Spleen (tissue), 11 donors: ENCODE measurements at regions not wholly inside any gene's neighbourhood (a gene's known extent, or its start where the extent isn't known, plus 50 kb on each side); places are given as distances from the start of the nearest gene placed in this dataset.

Experiments used
- DNase-seq: peaks from one replicate; pipeline ENCODE4 v3.0.0-alpha.2; 2020
- H3K27ac ChIP-seq, 8 donors: fragments of 200-600 bp; sonication (generic) in 7 of 8; 1 replicate in 4 of 8; 2 replicates in 4 of 8; pipeline versions ENCODE4 v1.5.0 to v1.8.0; 2016 to 2021; ENCODE audit warnings: inconsistent platforms in 4 of 8, mild to moderate bottlenecking in 4 of 8, moderate library complexity in 1 of 8
- H3K27me3 ChIP-seq, 7 donors: fragments of 200-600 bp; sonication (generic) in 6 of 7; replicated peaks in 1 of 7; 1 replicate in 4 of 7; 2 replicates in 3 of 7; pipeline versions ENCODE4 v1.5.0 to v1.8.0; 2016 to 2021; ENCODE audit warnings: inconsistent platforms in 3 of 7, mild to moderate bottlenecking in 1 of 7
- H3K36me3 ChIP-seq, 6 donors: fragments of 200-600 bp; sonication (generic) in 5 of 6; 1 replicate in 4 of 6; 2 replicates in 2 of 6; pipeline versions ENCODE4 v1.5.0 to v1.8.0; 2016 to 2021; ENCODE audit warnings: inconsistent platforms in 2 of 6
- H3K4me1 ChIP-seq, 6 donors: fragments of 200-600 bp; sonication (generic) in 5 of 6; 1 replicate in 3 of 6; 2 replicates in 3 of 6; pipeline versions ENCODE4 v1.5.0 to v1.8.0; 2016 to 2021; ENCODE audit warnings: inconsistent platforms in 3 of 6
- H3K4me3 ChIP-seq, 8 donors: fragments of 200-600 bp; sonication (generic) in 7 of 8; 1 replicate in 4 of 8; 2 replicates in 4 of 8; pipeline versions ENCODE4 v1.5.0 to v1.8.0; 2016 to 2021; ENCODE audit warnings: inconsistent platforms in 4 of 8, mild to moderate bottlenecking in 4 of 8, moderate library complexity in 2 of 8
- H3K9me3 ChIP-seq, 8 donors: fragments of 200-600 bp; sonication (generic) in 7 of 8; 1 replicate in 4 of 8; 2 replicates in 4 of 8; pipeline versions ENCODE4 v1.5.0 to v1.8.0; 2016 to 2021; ENCODE audit warnings: inconsistent platforms in 4 of 8
- CTCF ChIP-seq, 11 experiments: fragments of 200-600 bp in 7 of 11; fragments of 450-650 bp in 4 of 11; sonication (generic) in 4 of 11; IDR thresholded peaks in 8 of 11; conservative IDR thresholded peaks in 3 of 11; 1 replicate in 7 of 11; 2 replicates in 4 of 11; pipeline versions ENCODE4 v1.4.0 to v1.8.0; 2016 to 2021; ENCODE audit warnings: antibody characterized with exemption in 11 of 11, inconsistent platforms in 4 of 11, mild to moderate bottlenecking in 1 of 11
- POLR2A ChIP-seq, 3 donors: fragments of 450-650 bp; IDR thresholded peaks; one replicate each; pipeline ENCODE4 v1.5.1; 2017; ENCODE audit warnings: antibody characterized with exemption in 3 of 3, mild to moderate bottlenecking in 1 of 3
- POLR2AphosphoS5 ChIP-seq, 3 donors: sonication (generic); formaldehyde crosslinking; IDR thresholded peaks; one replicate each; pipeline ENCODE4 v1.5.1; 2017; ENCODE audit warnings: antibody characterized with exemption in 3 of 3
- WGBS, 5 donors: extraction: QIAGEN DNeasy Blood & Tissue Kit in 3 of 5; methylation state at CpG; one replicate each; pipeline versions ENCODE4 v1.1.5 to v1.1.7; 2013 to 2018; 5-methylcytosine and 5-hydroxymethylcytosine counted together
- intact Hi-C: fragments of 100-400 bp; cut with DNase I; formaldehyde crosslinking; loops from one replicate; pipeline ENCODE4 v1.15.0; 2023; ENCODE audit warnings: low total_unique reads
- donor health status: healthy with polysubstance abuse.
- donor health status: DM: no; HTN: no; CAD: no; lungs with moderate emphysema.
- donor health status: DM: no; HTN: no; CAD: no.
- donor health status: Bipolar disorder and iron deficiency.
- donor health status: healthy.
- donor health status: DM: no; HTN: no; CAD: no.
- donor health status: DM: yes; HTN: yes; CAD: no.

GRCh38 chr12:124618291-124618902 is 51.0 kb upstream of the NCOR2 start:
- intact Hi-C loops = no loop called here
- Histone ChIP-seq H3K9me3 (peaks cover 0 to 9% (median 4%) of the 10 kb centered on the region in 8 donors), H3K4me1 (peaks cover 0 to 39% (median 18%) of the 10 kb centered on the region in 6 donors), H3K27me3 (peaks cover 0 to 12% (median 0%) of the 10 kb centered on the region in 7 donors), H3K27ac (no peak overlapping the region), H3K36me3 (no peaks in the 10 kb centered on the region), H3K4me3 (no peak overlapping the region)
- no peak for TF ChIP-seq POLR2AphosphoS5 (IDR thresholded peaks at IDR 0.05)
- no peak for TF ChIP-seq CTCF (IDR thresholded peaks at IDR 0.05 in 8 of 11, conservative IDR thresholded peaks at IDR 0.05 in 3 of 11)
- no peak for TF ChIP-seq POLR2A (IDR thresholded peaks at IDR 0.05)
- 86 to 93% (median 88%) methylated on average over 21 of the region's 21 CpGs for WGBS, 5 donors
- DNase-seq = no peak

GRCh38 chr12:124617615-124618014 is 50.2 kb upstream of the NCOR2 start:
- peaks cover 0 to 36% (median 17%) of the 10 kb centered on the region in 6 donors for H3K4me1 ChIP-seq
- peaks cover 0 to 12% (median 0%) of the 10 kb centered on the region in 7 donors for H3K27me3 ChIP-seq
- TF ChIP-seq POLR2AphosphoS5 (IDR thresholded peaks at IDR 0.05) (no peak), CTCF (IDR thresholded peaks at IDR 0.05 in 8 of 11, conservative IDR thresholded peaks at IDR 0.05 in 3 of 11) (no peak), POLR2A (IDR thresholded peaks at IDR 0.05) (no peak)
- intact Hi-C loops = no loop called here
- peaks cover 0 to 7% (median 3%) of the 10 kb centered on the region in 8 donors for H3K9me3 ChIP-seq
- H3K27ac ChIP-seq = no peak overlapping the region
- no peaks in the 10 kb centered on the region for H3K36me3 ChIP-seq
- WGBS, 5 donors = 79 to 90% (median 86%) methylated on average over 13 to 19 of the region's 19 CpGs
- no peak overlapping the region for H3K4me3 ChIP-seq
- DNase-seq = no peak
